SK-N-SH treated with all-trans-retinoic acid at 6 μM for 48 hours (cell line): ENCODE measurements at regions not wholly inside any gene's neighbourhood (a gene's known extent, or its start where the extent isn't known, plus 50 kb on each side); places are given as distances from the start of the nearest gene placed in this dataset.

ENCODE experiments used
- ATAC-seq: fragments of 200-7000 bp; cut with Tn5 transposase; 3 replicates; pipeline ENCODE4 v1.9.1; 2020; ENCODE audit warnings: mild to moderate bottlenecking, moderate library complexity
- ARNTL ChIP-seq: fragments of 450-650 bp; formaldehyde crosslinking; IDR thresholded peaks from 2 replicates; pipeline ENCODE4 v1.5.0; 2020; ENCODE audit warnings: low read depth, mild to moderate bottlenecking, moderate library complexity, borderline replicate concordance
- CREB5 ChIP-seq: fragments of 250-450 bp; sonication (Bioruptor Pico); IDR thresholded peaks from 2 replicates; pipeline ENCODE4 v1.5.1; 2020; ENCODE audit warnings: low read depth, mild to moderate bottlenecking, moderate library complexity
- CSDC2 ChIP-seq: fragments of 250-450 bp; sonication (Bioruptor Pico); IDR thresholded peaks from 2 replicates; pipeline ENCODE4 v1.5.0; 2020; ENCODE audit warnings: mild to moderate bottlenecking, moderate library complexity
- CSRNP3 ChIP-seq: fragments of 250-450 bp; sonication (Bioruptor Pico); IDR thresholded peaks from 2 replicates; pipeline ENCODE4 v1.5.1; 2021; ENCODE audit warnings: mild to moderate bottlenecking, moderate library complexity
- ESRRG ChIP-seq: fragments of 250-450 bp; sonication (Bioruptor Pico); IDR thresholded peaks from 2 replicates; pipeline ENCODE4 v1.6.1; 2021; ENCODE audit warnings: mild to moderate bottlenecking
- GLIS3 ChIP-seq: fragments of 250-450 bp; sonication (Bioruptor Pico); IDR thresholded peaks from 2 replicates; pipeline ENCODE4 v1.5.0; 2020; ENCODE audit warnings: mild to moderate bottlenecking, moderate library complexity
- ISL1 ChIP-seq: fragments of 250-450 bp; sonication (Bioruptor Pico); IDR thresholded peaks from 2 replicates; pipeline ENCODE4 v2.1.2; 2022; ENCODE audit warnings: mild to moderate bottlenecking, moderate library complexity
- OSR1 ChIP-seq: fragments of 250-450 bp; sonication (Bioruptor Pico); IDR thresholded peaks from 2 replicates; pipeline ENCODE4 v1.8.0; 2022; ENCODE audit warnings: moderate library complexity, mild to moderate bottlenecking, inconsistent platforms
- PATZ1 ChIP-seq: fragments of 250-450 bp; sonication (Bioruptor Pico); IDR thresholded peaks from 2 replicates; pipeline ENCODE4 v1.8.0; 2020; ENCODE audit warnings: mild to moderate bottlenecking, moderate library complexity, borderline replicate concordance
- PPARA ChIP-seq: fragments of 250-450 bp; sonication (Bioruptor Pico); IDR thresholded peaks from 2 replicates; pipeline ENCODE4 v1.5.0; 2020; ENCODE audit warnings: mild to moderate bottlenecking, borderline replicate concordance
- RARB ChIP-seq: fragments of 250-450 bp; sonication (Bioruptor Pico); IDR thresholded peaks from 2 replicates; pipeline ENCODE4 v1.8.0; 2021; ENCODE audit warnings: mild to moderate bottlenecking, moderate library complexity
- SNAI2 ChIP-seq: fragments of 250-450 bp; sonication (Bioruptor Pico); IDR thresholded peaks from 2 replicates; pipeline ENCODE4 v1.5.0; 2020; ENCODE audit warnings: mild to moderate bottlenecking, moderate library complexity
- TCF4 ChIP-seq: fragments of 250-450 bp; sonication (Bioruptor Pico); IDR thresholded peaks from 2 replicates; pipeline ENCODE4 v1.8.0; 2021; ENCODE audit warnings: mild to moderate bottlenecking, moderate library complexity, borderline replicate concordance
- TOX ChIP-seq: fragments of 250-450 bp; sonication (Bioruptor Pico); IDR thresholded peaks from 2 replicates; pipeline ENCODE4 v1.8.0; 2021; ENCODE audit warnings: mild to moderate bottlenecking, moderate library complexity, borderline replicate concordance
- TSHZ2 ChIP-seq: fragments of 250-450 bp; sonication (Bioruptor Pico); IDR thresholded peaks from 2 replicates; pipeline ENCODE4 v1.5.0; 2020; ENCODE audit warnings: mild to moderate bottlenecking, moderate library complexity
- ZC3H10 ChIP-seq: fragments of 250-450 bp; sonication (Bioruptor Pico); IDR thresholded peaks from 2 replicates; pipeline ENCODE4 v1.5.1; 2021; ENCODE audit warnings: mild to moderate bottlenecking, moderate library complexity
- ZFP3 ChIP-seq: fragments of 250-450 bp; sonication (Bioruptor Pico); IDR thresholded peaks from 2 replicates; pipeline ENCODE4 v1.5.0; 2020; ENCODE audit warnings: mild to moderate bottlenecking, moderate library complexity
- ZFP30 ChIP-seq: fragments of 450-650 bp; formaldehyde crosslinking; IDR thresholded peaks from 2 replicates; pipeline ENCODE4 v1.5.0; 2022; ENCODE audit warnings: mild to moderate bottlenecking, moderate library complexity
- ZNF565 ChIP-seq: fragments of 450-650 bp; formaldehyde crosslinking; conservative IDR thresholded peaks from 2 replicates; pipeline ENCODE4 v1.5.0; 2020; ENCODE audit warnings: low read depth, mild to moderate bottlenecking, moderate library complexity
- ZNF70 ChIP-seq: fragments of 450-650 bp; formaldehyde crosslinking; IDR thresholded peaks from 2 replicates; pipeline ENCODE4 v1.5.0; 2020; ENCODE audit warnings: mild to moderate bottlenecking, moderate library complexity
- ZNF8 ChIP-seq: fragments of 450-650 bp; formaldehyde crosslinking; IDR thresholded peaks from 2 replicates; pipeline ENCODE4 v1.5.0; 2020; ENCODE audit warnings: mild to moderate bottlenecking, moderate library complexity

GRCh38 chr1:229098903-229099578, 171.9 kb upstream of the RAB4A start:
- no peak for ATAC-seq
- TF ChIP-seq OSR1 (CRISPR knock-in tag), result no peak
- no peak for TF ChIP-seq TSHZ2 (CRISPR knock-in tag)
- no peak for TF ChIP-seq TCF4 (CRISPR knock-in tag)
- TF ChIP-seq PATZ1 (CRISPR knock-in tag), result no peak
- no peak for TF ChIP-seq ZFP30 (CRISPR knock-in tag)
- TF ChIP-seq SNAI2 (CRISPR knock-in tag), result no peak
- no peak for TF ChIP-seq ARNTL (CRISPR knock-in tag)
- no peak for TF ChIP-seq GLIS3 (CRISPR knock-in tag)
- TF ChIP-seq ZFP3 (CRISPR knock-in tag), result no peak
- TF ChIP-seq ZC3H10 (CRISPR knock-in tag), result no peak
- no peak for TF ChIP-seq CREB5 (CRISPR knock-in tag)
- no peak for TF ChIP-seq ZNF8 (CRISPR knock-in tag)
- no peak for TF ChIP-seq PPARA
- TF ChIP-seq RARB, result no peak
- TF ChIP-seq ISL1 (CRISPR knock-in tag), result no peak

GRCh38 chr1:229101011-229101871, 169.7 kb upstream of the RAB4A start:
- no peak for ATAC-seq
- no peak for TF ChIP-seq ZC3H10 (CRISPR knock-in tag)
- no peak for TF ChIP-seq ZFP3 (CRISPR knock-in tag)
- no peak for TF ChIP-seq GLIS3 (CRISPR knock-in tag)

- no peak for ATAC-seq
- TF ChIP-seq ZNF565 (CRISPR knock-in tag) (no peak), TOX (CRISPR knock-in tag) (no peak), RARB (no peak), ESRRG (no peak), OSR1 (CRISPR knock-in tag) (no peak), ZFP30 (CRISPR knock-in tag) (no peak), TSHZ2 (CRISPR knock-in tag) (no peak), TCF4 (CRISPR knock-in tag) (no peak), ZNF70 (no peak), ZFP3 (CRISPR knock-in tag) (no peak), ISL1 (CRISPR knock-in tag) (no peak), PATZ1 (CRISPR knock-in tag) (no peak), CSRNP3 (CRISPR knock-in tag) (no peak), CREB5 (CRISPR knock-in tag) (no peak), CSDC2 (no peak), GLIS3 (CRISPR knock-in tag) (no peak), ZNF8 (CRISPR knock-in tag) (no peak)
These were observed 168.0 kb upstream of the RAB4A start for GRCh38 chr1:229102741-229103391.
